GM18873 (cell line): ENCODE measurements at regions not wholly inside any gene's neighbourhood (a gene's known extent, or its start where the extent isn't known, plus 50 kb on each side); places are given as distances from the start of the nearest gene placed in this dataset.
"Not testable (repeated sequence)": the region's sequence is repeated elsewhere in the genome, so short reads cannot be mapped to it uniquely, and the experiment has no call there.

Source experiments
- ATAC-seq: cut with Tn5 transposase; IDR thresholded peaks from one replicate; pipeline ENCODE4 v1.9.1; 2021; ENCODE audit warnings: mild to moderate bottlenecking, moderate library complexity, moderate number of reproducible peaks; ENCODE audit not compliant: unreplicated experiment, low FRiP score

DNA sequence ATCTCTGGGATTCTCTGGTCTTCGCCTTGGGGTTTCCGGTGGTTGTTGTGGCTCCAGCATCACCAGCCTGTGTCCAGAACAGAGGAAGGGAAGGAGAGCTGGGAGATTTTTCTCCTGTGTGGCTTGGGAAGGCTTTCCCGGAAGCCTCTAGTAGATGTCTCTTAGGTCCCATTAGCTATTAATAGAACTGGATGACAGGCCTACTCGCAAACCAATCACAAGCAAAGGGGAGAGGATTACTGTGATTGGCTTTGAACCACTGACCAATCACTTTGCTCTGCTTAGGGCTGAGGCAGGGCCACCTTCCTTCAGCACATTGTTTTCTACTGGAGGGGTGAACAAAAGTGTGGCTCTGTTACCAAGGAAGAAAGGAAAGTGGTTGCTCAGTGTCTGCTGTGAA is 203.4 kb upstream of the SULF2 start:
- no peak for ATAC-seq

DNA sequence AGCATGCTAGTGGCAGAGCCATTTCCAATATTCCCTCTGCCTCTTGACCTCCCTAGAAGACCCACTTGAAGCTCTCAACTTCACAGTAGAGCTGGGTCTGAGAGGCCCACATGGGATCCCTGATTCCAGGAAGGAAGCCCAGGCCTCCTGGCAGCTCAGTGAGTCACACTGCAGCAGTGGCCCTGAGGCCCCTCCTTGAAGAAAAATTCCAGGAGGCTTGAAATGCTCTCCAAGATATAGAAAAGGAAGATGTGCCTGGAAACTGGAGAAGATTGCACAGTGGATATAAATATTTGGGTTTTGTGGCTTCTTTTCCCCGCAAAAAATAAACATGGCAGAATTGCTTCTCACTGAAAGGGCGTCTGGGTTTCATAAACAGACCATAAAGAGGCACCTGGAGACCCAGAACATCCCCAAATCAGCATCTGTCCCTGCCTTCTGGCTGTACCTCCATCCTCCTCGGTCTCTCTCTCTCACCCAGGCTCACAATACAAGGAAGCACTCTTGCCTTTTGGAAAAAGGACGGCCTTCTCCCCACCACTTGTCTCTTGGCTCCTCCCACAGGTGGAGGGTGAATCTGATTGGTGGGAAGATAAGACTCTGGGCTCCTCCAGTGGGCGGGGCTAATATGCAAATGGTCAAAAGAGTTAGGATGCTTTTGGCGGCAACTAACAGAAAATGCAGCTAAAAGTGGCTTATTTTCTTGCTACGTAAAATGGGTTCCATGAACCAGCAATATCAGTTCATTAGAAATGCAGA is 200.0 kb upstream of the SULF2 start:
- ATAC-seq, result no peak

DNA sequence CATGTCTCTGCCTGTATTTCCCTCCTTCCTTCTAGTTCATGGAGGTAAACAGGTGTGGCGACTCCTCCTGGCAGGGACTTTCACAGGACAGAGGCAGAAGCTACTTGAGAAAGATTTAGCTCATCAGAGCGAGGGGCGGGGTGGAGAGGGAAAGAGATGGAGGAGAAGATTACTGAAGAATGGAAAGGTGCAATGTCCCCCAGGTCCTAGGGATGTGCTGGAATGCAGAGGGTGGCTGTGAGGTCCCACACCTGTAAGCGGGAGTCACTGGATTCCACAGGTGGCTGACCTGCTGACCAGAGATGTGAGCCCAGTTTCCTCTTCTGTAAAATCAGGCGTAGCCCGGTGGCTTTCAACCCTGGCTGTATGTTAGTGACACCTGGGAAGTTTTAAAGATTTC is 199.2 kb upstream of the SULF2 start:
- ATAC-seq, result no peak

DNA sequence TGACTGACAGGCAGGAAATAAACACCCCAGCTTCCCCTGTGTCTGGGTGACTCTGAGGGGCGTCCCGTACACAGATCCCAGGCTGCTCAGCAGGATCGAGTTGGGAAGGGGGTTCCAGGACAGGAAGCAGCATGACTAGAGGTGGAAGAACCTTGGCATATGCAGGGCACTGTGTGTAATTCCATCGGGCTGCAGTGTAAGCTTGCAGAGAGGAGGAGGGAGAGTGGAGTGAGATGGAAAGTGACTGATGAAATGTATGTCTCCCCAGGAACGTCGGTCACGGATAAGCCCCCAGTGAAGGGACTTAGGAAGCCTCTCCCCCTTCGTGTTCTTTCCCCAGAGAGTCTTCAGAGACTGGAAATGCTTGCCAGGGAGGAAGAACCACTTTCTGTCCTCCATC is 198.4 kb upstream of the SULF2 start:
- ATAC-seq, result not testable (repeated sequence)

DNA sequence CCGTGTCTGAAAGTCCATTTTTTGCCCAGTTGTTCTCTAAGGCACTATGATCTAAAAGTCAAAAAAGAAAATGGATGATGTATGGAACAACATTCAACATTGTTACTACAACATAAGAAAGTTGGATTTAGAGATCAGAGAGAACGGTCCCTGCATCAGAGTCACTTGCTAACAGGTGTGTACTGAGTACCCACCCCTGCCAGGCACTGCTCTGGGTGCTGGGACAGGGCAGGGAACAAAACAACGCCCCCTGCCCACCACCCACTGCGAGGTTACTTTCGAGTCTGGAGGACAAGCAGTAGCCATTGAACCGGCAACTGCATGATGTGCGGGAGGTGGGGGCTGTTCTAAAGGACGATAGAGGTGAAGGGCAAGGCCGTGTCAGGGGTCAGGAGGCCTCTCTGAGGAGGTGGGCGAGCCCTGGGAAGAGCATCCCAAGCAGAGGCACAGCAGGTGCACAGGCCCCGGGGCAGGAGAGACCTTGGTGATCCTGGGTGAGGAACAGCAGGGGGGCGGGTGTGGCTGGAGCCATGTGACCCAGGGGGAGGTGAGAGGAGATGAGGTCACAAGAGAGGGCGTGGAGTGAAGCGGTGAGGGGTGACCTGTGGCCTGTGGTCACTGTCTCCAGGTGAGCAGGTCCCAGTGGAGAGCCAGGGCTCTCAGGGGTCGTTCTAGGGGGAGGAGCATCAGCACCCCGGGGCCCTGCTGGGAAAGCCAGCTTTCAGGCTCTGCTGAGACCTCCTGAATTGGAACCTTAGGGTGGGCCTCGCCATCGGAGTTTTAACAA is 197.5 kb upstream of the SULF2 start:
- ATAC-seq, result no peak

DNA sequence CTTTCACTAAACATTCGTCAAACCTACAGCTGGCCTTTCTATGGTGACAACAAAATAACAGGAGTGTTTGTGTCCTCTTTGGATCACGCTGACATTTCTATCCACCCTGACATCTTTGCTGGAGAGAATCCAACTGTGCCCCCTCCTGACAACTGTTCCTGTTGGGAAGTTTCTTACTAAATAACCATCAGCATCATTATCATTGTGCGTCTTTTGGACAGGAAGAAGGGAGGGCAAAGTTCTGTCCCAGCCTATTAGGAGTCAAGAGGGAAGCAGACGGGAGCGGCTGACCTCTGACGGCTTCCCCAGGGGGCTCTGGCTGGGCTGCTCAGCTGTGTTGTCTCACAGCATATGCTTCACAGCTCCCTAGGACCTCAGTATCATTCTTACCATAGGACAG is 195.9 kb upstream of the SULF2 start:
- no peak for ATAC-seq

DNA sequence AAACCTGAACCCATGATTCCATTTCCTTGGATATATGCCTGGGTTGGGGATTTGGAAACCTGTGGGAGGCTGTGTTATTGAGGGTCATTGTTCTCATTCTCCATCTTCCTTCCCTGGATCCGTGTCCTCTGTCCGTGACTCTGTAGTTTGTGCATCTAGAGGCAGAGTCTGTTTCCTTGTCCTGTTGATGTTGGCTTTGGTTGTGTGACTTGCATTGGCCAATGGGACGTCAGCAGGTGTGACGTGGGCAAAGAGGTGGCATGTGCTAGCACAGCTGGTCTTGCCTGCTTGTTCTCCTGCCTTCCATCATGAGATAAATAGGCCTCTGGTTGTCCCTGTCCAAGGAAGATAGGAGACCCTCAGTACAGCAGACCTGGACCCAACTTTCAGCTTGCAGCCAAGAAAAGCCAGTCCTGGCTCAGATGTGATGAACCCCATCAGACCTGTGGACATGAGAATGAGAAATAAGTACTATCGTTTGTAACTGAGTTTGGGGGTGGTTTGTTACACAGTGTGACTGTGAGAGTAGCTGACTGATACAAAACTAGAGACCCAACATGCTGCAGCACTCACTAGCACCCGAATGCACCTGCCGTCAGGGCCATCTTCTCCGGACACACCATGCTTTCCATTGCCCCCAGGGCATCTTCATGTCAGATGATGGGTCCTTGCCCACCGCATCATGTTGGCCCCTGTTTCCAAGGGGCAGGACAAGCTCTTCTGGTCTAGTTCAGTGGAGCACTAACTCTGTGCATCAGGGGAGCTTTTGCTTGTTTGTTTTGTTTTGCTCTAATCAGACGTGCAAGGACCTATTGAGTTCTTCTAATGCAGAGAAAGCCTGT is 195.3 kb upstream of the SULF2 start:
- no peak for ATAC-seq

DNA sequence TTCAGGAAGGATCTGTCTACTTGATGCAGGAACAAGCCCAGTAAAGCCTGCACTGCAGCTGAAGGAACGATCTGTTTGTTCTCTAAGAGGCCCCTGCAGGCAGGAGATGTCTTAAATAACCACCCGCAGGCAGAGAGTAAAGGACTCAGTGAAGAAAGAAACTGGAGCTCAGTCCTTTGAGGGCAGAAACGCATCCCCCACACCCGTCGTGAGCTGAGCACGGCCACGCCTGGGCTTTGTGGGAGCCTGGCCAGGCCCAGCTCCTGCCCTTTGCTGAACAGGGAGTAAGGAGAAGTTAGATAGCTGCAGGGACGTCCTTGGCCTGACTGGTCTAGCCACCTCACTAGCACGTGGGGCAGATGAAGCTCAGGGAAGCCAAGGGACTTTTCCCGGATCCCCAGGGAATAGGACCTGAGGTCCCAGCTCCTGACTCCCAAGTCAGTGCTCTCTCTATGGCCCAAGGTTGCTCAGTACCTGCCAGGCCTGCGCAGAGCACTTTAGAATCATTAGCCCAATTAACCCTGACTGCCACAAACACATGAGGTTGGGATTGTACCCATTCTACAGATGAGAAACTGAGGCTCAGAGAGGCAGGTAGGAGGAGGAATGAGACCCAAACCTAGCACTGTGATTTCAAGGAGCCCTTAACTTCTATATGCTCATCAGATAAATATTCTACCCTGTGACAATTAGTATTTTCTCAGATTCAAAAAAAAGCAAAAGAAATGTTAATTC is 194.2 kb upstream of the SULF2 start:
- not testable (repeated sequence) for ATAC-seq

DNA sequence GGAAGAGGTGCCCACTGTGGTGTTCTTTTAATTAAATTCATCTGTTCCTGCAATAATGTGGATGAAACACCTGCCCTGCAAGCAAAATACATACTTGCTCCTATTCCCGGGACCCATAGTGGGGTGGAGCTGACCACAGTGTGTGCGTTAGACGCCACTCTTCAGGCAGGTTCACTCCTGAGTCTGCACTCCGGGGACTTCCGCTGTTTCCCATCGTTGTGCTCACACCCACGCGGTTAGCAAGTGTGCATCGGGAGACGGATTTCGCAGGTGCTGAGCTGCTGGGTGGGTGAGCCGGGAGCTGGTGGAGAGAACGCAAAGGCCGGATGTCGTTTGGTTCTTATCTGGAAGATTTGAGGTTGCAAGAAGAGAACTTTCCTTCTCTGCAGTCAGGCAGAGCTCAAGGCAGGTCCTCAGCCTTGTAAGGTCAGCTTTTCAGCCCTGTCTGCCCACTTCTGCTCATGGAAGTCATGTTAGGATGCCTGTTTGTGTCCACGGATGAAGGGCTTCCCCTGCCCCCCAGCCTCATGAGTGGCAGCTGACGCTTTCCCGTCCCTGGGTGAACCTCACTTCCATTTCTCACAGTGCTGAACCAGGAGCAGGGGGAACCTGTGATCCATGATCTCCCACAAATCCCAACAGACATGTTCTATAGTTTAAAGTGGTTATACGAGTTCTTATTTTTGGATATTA is 193.3 kb upstream of the SULF2 start:
- ATAC-seq, result not testable (repeated sequence)

DNA sequence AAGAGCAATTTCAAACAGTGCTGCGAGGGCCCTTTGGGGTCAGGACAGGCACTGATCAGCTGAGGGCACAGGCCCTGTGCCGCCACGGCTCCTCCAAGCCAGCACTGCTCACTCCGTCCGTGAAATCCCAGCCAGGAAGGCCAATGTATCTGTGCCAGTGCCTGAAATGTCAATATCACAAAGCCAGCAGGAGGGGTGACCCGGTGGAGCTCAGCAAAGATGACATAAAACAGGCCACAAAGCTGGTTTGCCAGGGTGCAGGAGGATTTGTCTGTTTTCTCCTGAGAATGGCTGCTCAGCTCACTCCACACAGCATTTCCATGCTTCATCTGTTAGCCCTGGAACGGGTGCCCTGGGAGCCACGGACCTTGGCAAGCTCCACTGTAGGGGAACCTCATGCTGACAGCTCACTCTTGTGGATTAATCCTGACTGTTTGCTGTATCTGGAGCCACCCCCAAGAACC is 192.5 kb upstream of the SULF2 start:
- not testable (repeated sequence) for ATAC-seq

DNA sequence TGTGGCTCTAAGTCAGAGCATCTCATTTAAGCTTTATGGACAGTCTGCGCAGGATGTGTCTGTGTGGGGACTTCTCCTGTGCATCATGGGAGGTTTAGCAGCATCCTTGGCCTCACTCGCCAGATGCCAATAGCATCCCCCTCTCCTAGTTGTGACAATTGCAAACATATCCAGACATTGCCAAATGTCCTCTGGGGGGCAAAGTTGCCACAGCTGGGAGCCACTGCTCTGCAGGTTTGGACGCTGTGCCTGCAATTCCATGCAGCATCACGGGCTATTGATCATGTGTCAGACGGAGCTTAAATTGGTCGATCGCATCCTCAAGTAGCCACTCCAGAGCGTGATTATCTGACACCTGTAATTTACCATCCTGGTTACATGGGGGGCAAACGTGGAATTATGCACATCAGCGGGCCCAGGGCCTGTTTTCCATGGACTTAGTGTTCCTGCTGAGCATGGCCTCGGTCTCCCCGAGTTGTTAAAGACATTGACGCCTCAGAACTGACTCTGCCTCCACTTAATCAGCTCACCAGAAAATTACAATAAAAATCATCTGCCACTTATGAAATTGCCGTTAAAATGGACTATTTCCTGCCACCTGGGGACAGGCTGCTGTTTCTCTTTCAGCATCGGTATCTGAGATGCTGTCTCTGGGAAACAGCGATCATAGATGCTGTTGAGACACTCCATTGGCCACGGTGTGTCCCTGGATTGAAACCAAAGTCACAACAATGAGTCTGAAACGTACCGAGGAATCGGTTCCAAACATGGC is 191.9 kb upstream of the SULF2 start:
- ATAC-seq, result not testable (repeated sequence)

DNA sequence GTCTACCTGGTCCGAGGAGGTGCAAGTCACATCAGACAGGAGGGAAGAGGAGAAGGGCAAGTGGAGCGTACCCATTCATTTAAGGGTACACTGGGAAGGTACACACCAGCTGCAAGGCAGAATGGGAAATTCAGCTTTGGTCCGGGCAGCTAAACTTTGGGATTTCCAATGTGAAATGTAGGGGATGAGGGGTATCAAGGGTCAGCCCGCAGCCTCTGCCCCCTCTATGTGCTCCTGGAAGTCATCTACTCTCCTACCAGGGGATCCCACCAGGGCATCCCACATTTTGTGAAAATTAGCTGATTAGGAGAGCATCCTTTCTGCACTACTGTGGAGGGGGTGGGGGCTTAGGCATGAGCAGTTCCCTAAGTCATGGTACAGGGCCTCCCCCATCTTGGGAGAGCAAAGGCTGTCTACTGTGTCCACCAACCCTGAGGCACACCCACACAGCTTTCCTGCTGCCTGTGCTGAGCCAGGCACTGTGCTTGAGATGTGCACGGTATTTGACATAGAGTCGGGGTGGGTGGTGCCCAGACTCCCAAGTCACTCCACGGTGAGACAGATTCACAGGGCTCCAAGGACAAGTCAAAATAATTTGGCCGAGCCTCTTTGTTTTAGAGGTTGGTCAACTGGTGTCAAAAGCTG is 189.1 kb upstream of the SULF2 start:
- ATAC-seq, result no peak

DNA sequence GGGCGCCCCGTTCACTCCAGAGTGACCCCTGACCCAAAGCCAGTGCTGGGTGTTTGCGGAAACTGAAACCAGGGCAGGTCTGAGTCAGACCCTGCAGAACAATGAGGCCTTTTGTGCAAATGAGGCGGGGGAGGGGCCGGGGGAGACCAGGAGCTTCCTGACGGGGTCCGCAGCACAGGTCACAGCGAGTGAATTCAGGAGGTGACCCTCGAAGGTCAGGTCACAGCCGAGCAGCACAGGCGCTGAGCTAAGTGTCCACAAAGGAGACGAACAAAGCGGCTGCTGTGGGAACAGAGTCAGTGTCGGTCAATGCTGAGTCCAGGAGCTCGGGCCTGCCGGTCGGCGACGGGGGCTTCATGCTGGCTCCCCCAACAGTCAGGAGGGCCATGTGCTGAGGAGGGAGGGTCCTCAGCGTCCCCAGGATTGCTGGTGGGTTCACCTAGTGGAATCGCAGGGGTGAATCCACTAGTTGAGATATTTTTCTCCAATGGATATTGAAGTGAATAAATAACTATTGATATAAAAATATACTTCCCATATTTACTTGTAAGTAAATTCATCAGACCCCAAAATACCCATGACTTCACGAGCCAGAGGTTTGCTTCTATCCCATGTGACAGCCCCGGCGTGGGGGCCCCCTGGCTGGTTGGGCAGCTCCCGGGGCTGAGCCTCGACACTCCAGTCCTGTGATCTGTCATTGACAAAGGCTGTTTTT is 188.4 kb upstream of the SULF2 start:
- ATAC-seq, result no peak

DNA sequence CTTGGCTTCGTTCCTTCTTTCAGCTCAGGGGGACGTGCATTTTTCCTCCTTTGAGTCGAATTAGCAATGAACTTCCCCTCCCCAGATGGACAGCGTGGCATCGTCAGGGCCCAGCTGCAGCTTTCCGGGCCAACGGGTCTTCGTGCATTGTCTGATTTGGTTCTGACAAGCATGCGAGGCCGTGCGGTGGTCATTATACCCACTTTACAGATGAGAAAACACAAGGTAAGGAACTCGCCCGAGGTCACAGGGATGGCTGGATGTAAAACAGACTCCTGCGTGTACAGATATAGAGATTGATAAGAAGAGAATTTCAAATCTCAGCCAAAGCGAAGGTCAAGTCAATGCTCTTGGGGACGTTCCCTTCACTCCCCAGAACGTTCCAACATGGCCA is 187.6 kb upstream of the SULF2 start:
- no peak for ATAC-seq

DNA sequence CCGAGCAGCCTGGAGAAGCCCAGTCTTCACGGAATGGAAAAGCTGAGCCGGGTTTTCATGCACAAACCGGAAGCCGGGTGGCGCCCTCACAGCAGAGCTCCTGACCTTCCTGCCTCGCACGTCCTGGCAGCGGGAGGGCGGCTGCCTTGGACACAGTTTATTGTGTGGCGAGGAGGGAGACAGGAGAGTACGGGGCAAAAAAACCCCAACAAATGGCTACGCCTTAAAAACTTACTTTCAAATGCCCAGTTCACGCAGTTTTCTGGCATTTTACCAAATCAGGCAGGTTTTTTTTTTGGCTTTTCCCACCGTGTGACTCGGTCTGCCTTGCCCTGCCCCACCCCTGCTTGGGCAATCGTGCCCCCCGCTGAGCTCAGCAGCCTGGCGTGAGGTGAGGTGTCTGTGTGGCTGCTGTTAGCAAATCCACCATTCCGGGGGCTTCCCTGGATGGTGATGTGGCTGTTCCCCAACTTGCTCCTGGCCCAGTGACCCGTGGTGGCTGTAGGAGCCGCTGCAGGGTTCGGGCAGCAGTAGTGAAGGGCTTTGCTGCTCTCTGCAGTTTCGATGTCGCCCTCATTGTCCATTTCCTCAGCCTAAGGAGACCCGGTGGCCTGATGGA is 187.1 kb upstream of the SULF2 start:
- ATAC-seq, result not testable (repeated sequence)

DNA sequence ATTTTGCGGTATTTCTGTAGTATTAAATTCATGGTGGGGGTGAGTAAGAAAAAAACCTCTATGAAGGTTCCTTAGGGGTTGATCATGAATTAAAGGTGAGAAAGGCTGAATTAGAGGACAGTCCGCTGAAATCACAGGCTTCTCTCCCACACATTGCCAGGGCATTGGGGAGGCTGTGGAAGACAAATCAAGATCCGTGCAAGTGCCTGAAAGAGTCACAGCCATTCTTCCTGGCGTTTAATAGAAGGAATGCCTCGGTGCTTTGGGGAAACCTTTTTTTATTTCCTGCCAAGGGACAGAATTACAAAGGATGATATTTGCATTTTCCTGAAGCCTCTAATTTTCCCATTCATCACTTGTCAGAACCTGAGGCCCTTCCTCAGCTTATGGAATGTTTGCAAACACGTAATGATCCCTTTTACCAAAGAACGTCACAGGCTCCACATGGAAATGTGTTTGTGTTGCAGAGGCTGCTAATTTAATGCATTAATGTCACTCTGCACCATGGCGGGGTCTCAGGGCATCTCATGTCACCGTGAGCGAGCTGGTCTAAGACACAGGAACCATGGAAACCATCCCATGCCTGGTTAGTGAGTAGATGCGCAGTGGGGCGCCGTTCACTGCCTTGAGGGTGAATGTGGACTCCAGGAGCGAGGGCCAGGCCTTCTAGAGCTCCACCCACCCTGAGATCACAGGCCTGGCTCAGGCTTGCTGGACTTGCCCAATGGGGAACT is 185.9 kb upstream of the SULF2 start:
- ATAC-seq, result no peak
